Loucy (cell line): ENCODE measurements at regions not wholly inside any gene's neighbourhood (a gene's known extent, or its start where the extent isn't known, plus 50 kb on each side); places are given as distances from the start of the nearest gene placed in this dataset.

ENCODE experiments used
- EZH2phosphoT487 ChIP-seq: fragments of 200-600 bp; IDR thresholded peaks from 2 replicates; pipeline ENCODE4 v1.6.1; 2018; ENCODE audit warnings: antibody characterized with exemption, mild to moderate bottlenecking, moderate library complexity, borderline replicate concordance
- TF ChIP-seq, protein P1 (sequence below): fragments of 200-600 bp; sonication (generic); conservative IDR thresholded peaks from 2 replicates; pipeline ENCODE4 v1.5.1; 2014; ENCODE audit warnings: mild to moderate bottlenecking, antibody characterized with exemption, low read length

GRCh38 chr2:156753766-156754165, 317.6 kb downstream of the GPD2 start:
- TF ChIP-seq, protein P1, sequence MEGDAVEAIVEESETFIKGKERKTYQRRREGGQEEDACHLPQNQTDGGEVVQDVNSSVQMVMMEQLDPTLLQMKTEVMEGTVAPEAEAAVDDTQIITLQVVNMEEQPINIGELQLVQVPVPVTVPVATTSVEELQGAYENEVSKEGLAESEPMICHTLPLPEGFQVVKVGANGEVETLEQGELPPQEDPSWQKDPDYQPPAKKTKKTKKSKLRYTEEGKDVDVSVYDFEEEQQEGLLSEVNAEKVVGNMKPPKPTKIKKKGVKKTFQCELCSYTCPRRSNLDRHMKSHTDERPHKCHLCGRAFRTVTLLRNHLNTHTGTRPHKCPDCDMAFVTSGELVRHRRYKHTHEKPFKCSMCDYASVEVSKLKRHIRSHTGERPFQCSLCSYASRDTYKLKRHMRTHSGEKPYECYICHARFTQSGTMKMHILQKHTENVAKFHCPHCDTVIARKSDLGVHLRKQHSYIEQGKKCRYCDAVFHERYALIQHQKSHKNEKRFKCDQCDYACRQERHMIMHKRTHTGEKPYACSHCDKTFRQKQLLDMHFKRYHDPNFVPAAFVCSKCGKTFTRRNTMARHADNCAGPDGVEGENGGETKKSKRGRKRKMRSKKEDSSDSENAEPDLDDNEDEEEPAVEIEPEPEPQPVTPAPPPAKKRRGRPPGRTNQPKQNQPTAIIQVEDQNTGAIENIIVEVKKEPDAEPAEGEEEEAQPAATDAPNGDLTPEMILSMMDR = no peak
- no peak for TF ChIP-seq EZH2phosphoT487
